HG02884 (cell line): ENCODE measurements at regions not wholly inside any gene's neighbourhood (a gene's known extent, or its start where the extent isn't known, plus 50 kb on each side); places are given as distances from the start of the nearest gene placed in this dataset.

Experiments used
- ATAC-seq: cut with Tn5 transposase; IDR thresholded peaks from one replicate; pipeline ENCODE4 v1.9.1; 2021; ENCODE audit warnings: mild to moderate bottlenecking, moderate library complexity; ENCODE audit not compliant: unreplicated experiment

- no peak for ATAC-seq
These were observed 243.0 kb downstream of the SIPA1L2 start for GRCh38 chr1:232386721-232387510.

GRCh38 chr1:232386294-232386693 lies 243.6 kb downstream of the SIPA1L2 start:
- no peak for ATAC-seq

GRCh38 chr1:232385221-232385620 lies 244.7 kb downstream of the SIPA1L2 start:
- no peak for ATAC-seq

GRCh38 chr1:232384171-232384883 lies 245.6 kb downstream of the SIPA1L2 start:
- ATAC-seq: no peak

GRCh38 chr1:232383455-232384123 lies 246.3 kb downstream of the SIPA1L2 start:
- ATAC-seq: no peak

- no peak for ATAC-seq
These were observed 247.3 kb downstream of the SIPA1L2 start for GRCh38 chr1:232382671-232383070.

GRCh38 chr1:232381394-232382100 lies 248.4 kb downstream of the SIPA1L2 start:
- ATAC-seq: no peak

- ATAC-seq: no peak
These were observed 249.3 kb downstream of the SIPA1L2 start for GRCh38 chr1:232380596-232380995.

GRCh38 chr1:232380131-232380530 lies 249.8 kb downstream of the SIPA1L2 start:
- ATAC-seq: no peak

GRCh38 chr1:232379063-232379434 lies 250.9 kb downstream of the SIPA1L2 start:
- no peak for ATAC-seq

GRCh38 chr1:232378266-232379062 lies 251.5 kb downstream of the SIPA1L2 start:
- ATAC-seq: no peak

- no peak for ATAC-seq
These were observed 252.5 kb downstream of the SIPA1L2 start for GRCh38 chr1:232377494-232377770.

- ATAC-seq: no peak
These were observed 253.1 kb downstream of the SIPA1L2 start for GRCh38 chr1:232376632-232377493.

GRCh38 chr1:232372841-232373440 lies 257.0 kb downstream of the SIPA1L2 start:
- ATAC-seq: no peak

GRCh38 chr1:232372431-232372830 lies 257.5 kb downstream of the SIPA1L2 start:
- ATAC-seq: no peak

- no peak for ATAC-seq
These were observed 260.3 kb downstream of the SIPA1L2 start for GRCh38 chr1:232369451-232370296.

- no peak for ATAC-seq
These were observed 261.1 kb downstream of the SIPA1L2 start for GRCh38 chr1:232368821-232369321.

GRCh38 chr1:232367293-232367692 lies 262.6 kb downstream of the SIPA1L2 start:
- ATAC-seq: no peak
